GM21515 (cell line): ENCODE measurements at regions not wholly inside any gene's neighbourhood (a gene's known extent, or its start where the extent isn't known, plus 50 kb on each side); places are given as distances from the start of the nearest gene placed in this dataset.
"Not testable (repeated sequence)": the region's sequence is repeated elsewhere in the genome, so short reads cannot be mapped to it uniquely, and the experiment has no call there.

Experiments
- ATAC-seq: cut with Tn5 transposase; IDR thresholded peaks from one replicate; pipeline ENCODE4 v1.9.1; 2021; ENCODE audit not compliant: unreplicated experiment

DNA sequence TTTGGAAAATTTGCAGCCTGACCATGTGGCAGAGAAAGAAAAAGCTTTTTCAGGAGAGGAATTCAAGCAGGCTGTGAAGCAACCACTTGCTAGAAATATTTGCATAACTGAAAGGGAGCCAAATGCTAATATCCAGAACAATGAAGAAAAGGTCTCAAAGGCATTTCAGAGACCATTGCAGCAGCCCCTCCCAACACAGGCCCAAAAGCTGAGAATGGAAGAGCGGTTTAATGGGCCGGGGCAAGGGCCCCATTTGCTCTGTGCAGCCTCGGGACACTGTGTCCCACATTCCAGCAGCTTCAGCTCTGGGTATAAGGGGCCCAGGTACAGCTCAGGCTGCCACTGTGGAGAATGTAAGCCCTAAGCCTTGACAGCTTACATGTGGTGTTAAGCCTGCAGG, 918.1 kb upstream of the POT1 start:
- no peak for ATAC-seq

GRCh38 chr7:125847055-125847454, 917.4 kb upstream of the POT1 start:
- no peak for ATAC-seq

GRCh38 chr7:125845686-125846085, 916.1 kb upstream of the POT1 start:
- ATAC-seq, result no peak

DNA sequence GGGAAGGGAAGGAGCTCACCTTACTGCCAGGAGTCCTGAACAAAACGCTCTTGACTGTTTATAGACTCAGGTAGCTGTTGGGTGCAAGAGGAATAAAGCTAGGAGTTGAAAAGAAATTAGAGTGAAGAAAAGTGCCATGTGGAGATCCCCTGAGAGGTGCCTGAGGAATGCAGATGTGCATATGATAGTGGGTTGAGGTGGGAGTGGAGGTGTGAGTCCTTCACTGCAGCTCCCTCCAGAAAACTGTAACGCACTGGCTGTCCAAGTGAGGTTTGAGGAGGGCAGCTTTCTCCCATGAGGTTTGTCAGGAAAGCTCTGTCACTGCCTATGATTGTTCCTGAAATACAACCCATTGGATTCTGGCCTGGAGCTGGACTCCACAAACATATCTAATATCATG, 904.8 kb upstream of the POT1 start:
- ATAC-seq, result no peak

GRCh38 chr7:125833839-125834238, 904.2 kb upstream of the POT1 start:
- ATAC-seq, result no peak

- ATAC-seq, result no peak
Observed at GRCh38 chr7:125830743-125831142, 901.1 kb upstream of the POT1 start.

DNA sequence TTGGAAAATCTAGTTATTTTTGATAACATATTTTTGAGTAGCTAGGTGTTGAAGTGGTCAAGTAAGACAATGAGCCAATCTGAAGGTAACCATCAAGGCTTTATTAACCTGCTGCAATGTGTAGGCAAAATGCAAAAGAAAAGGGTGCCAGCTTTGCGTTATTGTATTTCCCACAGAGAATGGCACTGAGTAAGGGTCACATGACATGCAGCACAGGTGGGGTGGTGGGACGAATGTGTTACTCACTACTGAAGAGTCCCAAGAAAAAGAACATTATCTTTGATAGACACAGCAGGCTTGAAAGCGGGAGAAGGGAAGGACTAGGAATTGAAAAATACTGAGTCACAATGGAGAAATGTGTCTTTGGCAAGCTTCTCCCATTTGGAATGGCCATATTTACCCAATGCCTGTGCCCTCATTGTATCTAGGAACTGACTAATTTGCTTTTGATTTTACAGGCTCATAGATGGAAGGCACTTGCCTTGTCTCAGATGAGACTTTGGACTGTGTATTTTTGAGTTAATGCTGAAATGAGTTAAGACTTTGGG, 898.6 kb upstream of the POT1 start:
- ATAC-seq, result no peak

DNA sequence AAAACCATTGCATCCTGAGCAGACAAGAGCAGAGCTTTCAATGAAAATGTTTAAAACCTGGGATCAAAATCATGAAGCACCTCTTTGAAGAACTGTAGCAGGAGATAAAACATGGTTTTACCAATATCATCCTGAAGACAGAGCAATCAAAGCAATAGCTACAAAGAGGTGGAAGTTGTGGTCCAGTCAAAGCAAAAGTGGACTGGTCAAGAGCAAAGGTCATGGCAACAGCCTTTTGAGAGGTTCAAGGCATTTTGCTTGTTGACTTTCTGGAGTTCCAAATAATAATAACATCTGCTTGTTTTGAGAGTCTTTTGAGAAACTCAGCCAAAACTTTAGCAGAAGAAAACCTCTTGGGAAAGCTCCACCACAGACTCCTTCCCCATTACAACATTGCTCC, 893.9 kb upstream of the POT1 start:
- no peak for ATAC-seq

GRCh38 chr7:125820495-125820894, 890.9 kb upstream of the POT1 start:
- no peak for ATAC-seq

DNA sequence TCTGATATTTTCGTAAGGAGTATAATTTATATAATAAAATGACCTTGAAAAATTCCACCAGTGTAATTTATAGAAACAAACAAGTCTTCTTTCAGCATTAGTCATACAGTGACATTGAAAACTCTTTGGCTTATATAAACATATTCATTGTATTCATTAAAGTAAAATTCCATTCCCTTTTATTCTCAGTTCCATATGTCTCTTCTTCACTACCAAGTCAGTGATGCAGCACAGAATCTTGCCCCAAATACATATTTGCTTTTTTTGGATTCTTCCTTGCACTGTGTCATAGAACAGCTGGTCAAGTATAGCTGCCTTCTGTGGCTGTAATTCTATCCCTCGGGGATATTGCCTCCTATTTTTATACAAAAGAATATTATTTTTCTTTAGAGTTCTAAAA, 884.5 kb upstream of the POT1 start:
- ATAC-seq, result no peak

GRCh38 chr7:125806491-125806890, 876.9 kb upstream of the POT1 start:
- not testable (repeated sequence) for ATAC-seq

- ATAC-seq, result no peak
Observed at GRCh38 chr7:125804273-125804672, 874.6 kb upstream of the POT1 start.

DNA sequence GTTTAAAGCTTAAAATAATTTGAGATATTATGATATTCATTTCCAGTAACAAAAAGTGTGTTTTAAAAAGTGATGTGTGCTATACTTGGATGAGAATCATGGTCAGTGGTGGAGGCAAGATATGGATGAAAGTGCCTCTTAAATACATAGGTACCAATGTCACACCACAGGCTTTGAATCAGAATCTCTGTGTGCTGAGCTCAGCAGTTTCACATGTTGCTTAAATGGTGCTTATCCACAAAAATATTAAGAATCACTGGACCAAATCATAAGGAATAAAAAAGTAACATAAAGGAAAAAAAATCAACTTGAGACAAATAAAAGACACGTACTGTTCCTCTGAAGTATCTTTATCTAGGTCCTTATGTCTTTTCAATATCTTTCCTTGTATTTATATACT, 850.5 kb upstream of the POT1 start:
- ATAC-seq, result no peak

- ATAC-seq, result no peak
Observed at GRCh38 chr7:125775317-125775716, 845.7 kb upstream of the POT1 start.

GRCh38 chr7:125773113-125773785, 843.6 kb upstream of the POT1 start:
- no peak for ATAC-seq

DNA sequence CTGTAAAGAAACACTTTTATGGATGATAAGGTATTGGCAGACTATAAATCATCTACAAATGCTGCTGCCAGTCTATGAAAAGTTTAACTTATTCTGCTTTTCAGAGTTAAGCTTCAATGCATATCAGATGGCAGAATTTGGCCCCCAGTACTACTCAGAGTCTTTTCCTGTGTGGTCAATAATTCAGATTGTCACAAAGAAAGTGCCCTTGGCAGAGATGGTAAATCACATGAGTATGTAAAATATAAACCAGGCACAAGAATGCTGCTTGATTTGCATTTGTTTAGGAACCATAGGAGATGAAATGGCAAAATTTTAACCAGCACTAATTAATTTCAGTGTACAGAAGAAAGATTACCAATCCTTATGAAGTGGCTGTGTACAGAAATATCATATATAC, 818.3 kb upstream of the POT1 start:
- no peak for ATAC-seq

- ATAC-seq, result no peak
Observed at GRCh38 chr7:125746510-125746909, 816.9 kb upstream of the POT1 start.

DNA sequence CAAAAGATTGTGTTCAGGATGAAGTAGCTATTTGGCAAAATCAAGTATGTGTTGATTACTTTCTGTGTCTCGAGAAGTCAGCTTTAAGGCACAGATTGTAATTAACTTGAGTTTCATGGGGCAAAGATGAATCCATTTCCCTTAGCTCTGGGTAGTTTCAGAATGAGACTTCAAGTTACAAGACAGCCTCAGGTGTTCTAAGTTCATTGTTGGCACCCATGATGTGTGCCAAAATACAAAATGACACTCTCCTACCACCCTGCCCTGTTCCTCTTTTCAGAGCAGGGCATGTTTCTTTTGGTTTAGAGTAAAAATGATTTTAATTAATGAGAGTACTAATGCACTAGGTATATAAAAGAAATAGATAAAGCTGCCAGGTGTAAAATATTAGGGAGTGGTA, 797.6 kb upstream of the POT1 start:
- ATAC-seq, result no peak

DNA sequence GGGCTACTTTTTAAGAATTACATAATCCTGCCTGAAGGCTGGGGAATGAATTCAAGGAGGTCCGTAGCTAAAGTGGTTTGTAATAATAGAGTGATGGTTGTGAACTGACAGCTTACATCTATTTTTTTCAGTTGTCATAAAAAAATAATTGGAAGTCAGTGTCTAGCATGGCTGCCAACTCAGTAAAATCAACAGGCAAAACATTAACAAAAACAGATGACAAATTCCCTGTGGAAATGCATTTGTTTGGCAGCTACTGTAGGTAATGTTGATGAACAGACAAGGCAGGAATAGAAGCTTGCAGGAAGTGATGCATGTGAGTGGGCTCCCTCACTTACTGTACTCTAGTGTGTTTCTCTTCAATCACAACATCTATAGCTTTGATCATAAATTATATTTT, 766.0 kb upstream of the POT1 start:
- ATAC-seq, result no peak

DNA sequence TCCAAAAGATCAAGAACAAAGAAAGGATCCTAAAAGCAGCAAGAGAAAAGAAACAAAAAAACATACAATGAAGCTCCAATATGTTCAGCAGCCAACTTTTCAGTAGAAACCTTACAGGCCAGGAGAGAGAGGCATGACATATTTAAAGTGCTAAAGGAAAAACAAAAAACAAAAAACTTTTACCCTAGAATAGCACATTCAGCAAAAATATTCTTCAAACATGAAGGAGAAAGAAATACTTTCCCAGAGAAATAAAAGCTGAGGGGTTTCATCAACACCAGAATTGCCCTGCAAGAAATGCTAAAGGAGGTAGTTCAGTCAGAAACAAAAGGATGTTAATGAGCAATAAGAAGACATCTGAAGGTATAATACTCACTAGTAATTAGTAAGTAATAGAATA, 753.5 kb upstream of the POT1 start:
- ATAC-seq, result no peak

GRCh38 chr7:125681508-125681907, 751.9 kb upstream of the POT1 start:
- no peak for ATAC-seq

- ATAC-seq, result no peak
Observed at GRCh38 chr7:125678771-125679170, 749.1 kb upstream of the POT1 start.

- ATAC-seq, result no peak
Observed at GRCh38 chr7:125675640-125676039, 746.0 kb upstream of the POT1 start.
